HEK293 (cell line): ENCODE measurements at regions not wholly inside any gene's neighbourhood (a gene's known extent, or its start where the extent isn't known, plus 50 kb on each side); places are given as distances from the start of the nearest gene placed in this dataset.

Experiments used
- MYNN ChIP-seq: fragments of 450-650 bp; formaldehyde crosslinking; IDR thresholded peaks from 2 replicates; pipeline ENCODE4 v1.5.1; 2016; ENCODE audit warnings: missing biosample characterization, missing genetic modification characterization, borderline replicate concordance
- TCF7L2 ChIP-seq: IDR thresholded peaks from 2 replicates; pipeline ENCODE4 v1.6.1; 2011; ENCODE audit warnings: low read depth, mild to moderate bottlenecking, inconsistent platforms, low read length, moderate library complexity, borderline replicate concordance
- TRIM28 ChIP-seq: IDR thresholded peaks from 2 replicates; pipeline ENCODE4 v1.6.1; 2011; ENCODE audit warnings: low read length, control low read depth, borderline replicate concordance
- ZNF10 ChIP-seq: fragments of 450-650 bp; formaldehyde crosslinking; IDR thresholded peaks from 2 replicates; pipeline ENCODE4 v1.5.1; 2017; ENCODE audit warnings: missing biosample characterization, missing genetic modification characterization
- ZNF416 ChIP-seq: fragments of 450-650 bp; formaldehyde crosslinking; IDR thresholded peaks from 2 replicates; pipeline ENCODE4 v1.5.1; 2016; ENCODE audit warnings: missing biosample characterization, missing genetic modification characterization
- ZNF433 ChIP-seq: fragments of 450-650 bp; formaldehyde crosslinking; IDR thresholded peaks from 2 replicates; pipeline ENCODE4 v1.5.1; 2016; ENCODE audit warnings: missing biosample characterization, missing genetic modification characterization, low read depth
- ZNF558 ChIP-seq: fragments of 450-650 bp; formaldehyde crosslinking; IDR thresholded peaks from 2 replicates; pipeline ENCODE4 v1.5.1; 2016; ENCODE audit warnings: missing biosample characterization, missing genetic modification characterization
- ZNF585B ChIP-seq: fragments of 450-650 bp; formaldehyde crosslinking; IDR thresholded peaks from 2 replicates; pipeline ENCODE4 v1.5.1; 2016; ENCODE audit warnings: missing biosample characterization, missing genetic modification characterization
- ZNF777 ChIP-seq: fragments of 450-650 bp; formaldehyde crosslinking; IDR thresholded peaks from 2 replicates; pipeline ENCODE4 v1.5.1; 2017; ENCODE audit warnings: missing biosample characterization, missing genetic modification characterization, borderline replicate concordance
- ZSCAN16 ChIP-seq: fragments of 450-650 bp; formaldehyde crosslinking; IDR thresholded peaks from 2 replicates; pipeline ENCODE4 v1.5.1; 2016; ENCODE audit warnings: missing biosample characterization, missing genetic modification characterization
- TF ChIP-seq, protein P1 (sequence below): fragments of 450-650 bp; formaldehyde crosslinking; IDR thresholded peaks from 2 replicates; pipeline ENCODE4 v1.5.1; 2016; ENCODE audit warnings: missing biosample characterization, missing genetic modification characterization
- TF ChIP-seq, protein P2 (sequence below): fragments of 450-650 bp; formaldehyde crosslinking; optimal IDR thresholded peaks from 2 replicates; pipeline ENCODE3; 2016; ENCODE audit warnings: missing biosample characterization, mild to moderate bottlenecking, missing genetic modification characterization
- TF ChIP-seq, protein P3 (sequence below): fragments of 450-650 bp; formaldehyde crosslinking; IDR thresholded peaks from 2 replicates; pipeline ENCODE4 v1.5.1; 2017; ENCODE audit warnings: missing biosample characterization, missing genetic modification characterization

DNA sequence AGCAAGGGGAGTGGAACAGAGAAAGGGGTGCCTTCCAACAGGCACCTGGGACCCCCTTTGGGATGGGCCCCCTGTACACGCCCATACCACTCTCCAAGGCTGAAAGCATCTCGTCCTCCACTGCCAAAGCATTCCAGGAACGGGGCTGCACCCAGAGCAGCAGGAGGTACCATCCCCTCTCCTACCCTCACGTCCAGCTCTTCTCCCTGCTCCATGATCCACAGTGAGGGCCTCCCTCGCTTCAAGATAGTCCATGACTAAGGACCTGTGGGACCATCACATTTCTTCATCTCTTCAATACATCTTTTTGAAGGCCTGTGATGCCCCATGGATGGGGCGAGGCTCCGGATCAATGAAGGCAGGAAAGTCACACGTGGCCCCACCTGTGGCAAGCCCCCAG, 209.9 kb downstream of the ANKRD60 start:
- TF ChIP-seq ZNF777, result no peak
- TF ChIP-seq, protein P1, sequence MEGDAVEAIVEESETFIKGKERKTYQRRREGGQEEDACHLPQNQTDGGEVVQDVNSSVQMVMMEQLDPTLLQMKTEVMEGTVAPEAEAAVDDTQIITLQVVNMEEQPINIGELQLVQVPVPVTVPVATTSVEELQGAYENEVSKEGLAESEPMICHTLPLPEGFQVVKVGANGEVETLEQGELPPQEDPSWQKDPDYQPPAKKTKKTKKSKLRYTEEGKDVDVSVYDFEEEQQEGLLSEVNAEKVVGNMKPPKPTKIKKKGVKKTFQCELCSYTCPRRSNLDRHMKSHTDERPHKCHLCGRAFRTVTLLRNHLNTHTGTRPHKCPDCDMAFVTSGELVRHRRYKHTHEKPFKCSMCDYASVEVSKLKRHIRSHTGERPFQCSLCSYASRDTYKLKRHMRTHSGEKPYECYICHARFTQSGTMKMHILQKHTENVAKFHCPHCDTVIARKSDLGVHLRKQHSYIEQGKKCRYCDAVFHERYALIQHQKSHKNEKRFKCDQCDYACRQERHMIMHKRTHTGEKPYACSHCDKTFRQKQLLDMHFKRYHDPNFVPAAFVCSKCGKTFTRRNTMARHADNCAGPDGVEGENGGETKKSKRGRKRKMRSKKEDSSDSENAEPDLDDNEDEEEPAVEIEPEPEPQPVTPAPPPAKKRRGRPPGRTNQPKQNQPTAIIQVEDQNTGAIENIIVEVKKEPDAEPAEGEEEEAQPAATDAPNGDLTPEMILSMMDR (tag by site-specific recombination), result no peak
- TF ChIP-seq, protein P2, sequence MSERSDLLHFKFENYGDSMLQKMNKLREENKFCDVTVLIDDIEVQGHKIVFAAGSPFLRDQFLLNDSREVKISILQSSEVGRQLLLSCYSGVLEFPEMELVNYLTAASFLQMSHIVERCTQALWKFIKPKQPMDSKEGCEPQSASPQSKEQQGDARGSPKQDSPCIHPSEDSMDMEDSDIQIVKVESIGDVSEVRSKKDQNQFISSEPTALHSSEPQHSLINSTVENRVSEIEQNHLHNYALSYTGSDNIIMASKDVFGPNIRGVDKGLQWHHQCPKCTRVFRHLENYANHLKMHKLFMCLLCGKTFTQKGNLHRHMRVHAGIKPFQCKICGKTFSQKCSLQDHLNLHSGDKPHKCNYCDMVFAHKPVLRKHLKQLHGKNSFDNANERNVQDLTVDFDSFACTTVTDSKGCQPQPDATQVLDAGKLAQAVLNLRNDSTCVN (tag by site-specific recombination), result no peak
- TF ChIP-seq ZSCAN16 (tag by site-specific recombination), result no peak
- TF ChIP-seq TCF7L2, result no peak
- no peak for TF ChIP-seq TRIM28
- no peak for TF ChIP-seq ZNF416 (tag by site-specific recombination)
- no peak for TF ChIP-seq ZNF10
- TF ChIP-seq, protein P3, sequence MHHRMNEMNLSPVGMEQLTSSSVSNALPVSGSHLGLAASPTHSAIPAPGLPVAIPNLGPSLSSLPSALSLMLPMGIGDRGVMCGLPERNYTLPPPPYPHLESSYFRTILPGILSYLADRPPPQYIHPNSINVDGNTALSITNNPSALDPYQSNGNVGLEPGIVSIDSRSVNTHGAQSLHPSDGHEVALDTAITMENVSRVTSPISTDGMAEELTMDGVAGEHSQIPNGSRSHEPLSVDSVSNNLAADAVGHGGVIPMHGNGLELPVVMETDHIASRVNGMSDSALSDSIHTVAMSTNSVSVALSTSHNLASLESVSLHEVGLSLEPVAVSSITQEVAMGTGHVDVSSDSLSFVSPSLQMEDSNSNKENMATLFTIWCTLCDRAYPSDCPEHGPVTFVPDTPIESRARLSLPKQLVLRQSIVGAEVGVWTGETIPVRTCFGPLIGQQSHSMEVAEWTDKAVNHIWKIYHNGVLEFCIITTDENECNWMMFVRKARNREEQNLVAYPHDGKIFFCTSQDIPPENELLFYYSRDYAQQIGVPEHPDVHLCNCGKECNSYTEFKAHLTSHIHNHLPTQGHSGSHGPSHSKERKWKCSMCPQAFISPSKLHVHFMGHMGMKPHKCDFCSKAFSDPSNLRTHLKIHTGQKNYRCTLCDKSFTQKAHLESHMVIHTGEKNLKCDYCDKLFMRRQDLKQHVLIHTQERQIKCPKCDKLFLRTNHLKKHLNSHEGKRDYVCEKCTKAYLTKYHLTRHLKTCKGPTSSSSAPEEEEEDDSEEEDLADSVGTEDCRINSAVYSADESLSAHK (tag by site-specific recombination), result no peak
- no peak for TF ChIP-seq ZNF433 (tag by site-specific recombination)
- no peak for TF ChIP-seq ZNF558 (tag by site-specific recombination)
- TF ChIP-seq MYNN (tag by site-specific recombination), result no peak
- no peak for TF ChIP-seq ZNF585B
